ENCODE measurements at regions not wholly inside any gene's neighbourhood (a gene's known extent, or its start where the extent isn't known, plus 50 kb on each side); places are given as distances from the start of the nearest gene placed in this dataset.

- ATAC-seq (replicated peaks in 1 of 2) (no peak), DNase-seq (no peak)
- H3K4me1 Mint-ChIP-seq (ENCODE audit: low read depth), result no peaks in the 10 kb centered on the region
- H3K36me3 Mint-ChIP-seq (ENCODE audit: insufficient read depth in 2 of 2), result no peaks in the 10 kb centered on the region
- no peak overlapping the region for H3K4me3 Mint-ChIP-seq
- no peak overlapping the region for H3K27ac Mint-ChIP-seq
- no peaks in the 10 kb centered on the region for H3K27me3 Mint-ChIP-seq (ENCODE audit: low read depth)
- H3K9me3 Mint-ChIP-seq, result peaks cover 0 to 2% of the 10 kb centered on the region in 2 donors
Measured at GRCh38 chr3:182261041-182261440, 532.3 kb upstream of the ATP11B start.

GRCh38 chr3:182268711-182269110 is 524.6 kb upstream of the ATP11B start:
- H3K36me3 Mint-ChIP-seq (ENCODE audit: insufficient read depth in 2 of 2), result no peaks in the 10 kb centered on the region
- H3K27ac Mint-ChIP-seq, result no peak overlapping the region
- no peaks in the 10 kb centered on the region for H3K27me3 Mint-ChIP-seq (ENCODE audit: low read depth)
- H3K4me1 Mint-ChIP-seq (ENCODE audit: low read depth), result no peaks in the 10 kb centered on the region
- no peak for ATAC-seq (replicated peaks in 1 of 2)
- H3K9me3 Mint-ChIP-seq, result peaks cover 0 to 2% of the 10 kb centered on the region in 2 donors
- no peak overlapping the region for H3K4me3 Mint-ChIP-seq
- DNase-seq, result no peak

GRCh38 chr3:182276512-182276911 is 516.8 kb upstream of the ATP11B start:
- DNase-seq (no peak), ATAC-seq (replicated peaks in 1 of 2) (no peak)
- Mint-ChIP-seq H3K4me3 (no peak overlapping the region), H3K4me1 (ENCODE audit: low read depth) (no peaks in the 10 kb centered on the region), H3K27me3 (ENCODE audit: low read depth) (no peaks in the 10 kb centered on the region), H3K27ac (no peak overlapping the region), H3K9me3 (no peaks in the 10 kb centered on the region), H3K36me3 (ENCODE audit: insufficient read depth in 2 of 2) (no peaks in the 10 kb centered on the region)

- Mint-ChIP-seq H3K4me1 (ENCODE audit: low read depth) (no peaks in the 10 kb centered on the region), H3K27ac (no peak overlapping the region), H3K9me3 (no peaks in the 10 kb centered on the region), H3K4me3 (no peak overlapping the region), H3K27me3 (ENCODE audit: low read depth) (no peaks in the 10 kb centered on the region), H3K36me3 (ENCODE audit: insufficient read depth in 2 of 2) (no peaks in the 10 kb centered on the region)
- DNase-seq (no peak), ATAC-seq (replicated peaks in 1 of 2) (no peak)
Measured at GRCh38 chr3:182284793-182285192, 508.5 kb upstream of the ATP11B start.

- Mint-ChIP-seq H3K36me3 (ENCODE audit: insufficient read depth in 2 of 2) (no peaks in the 10 kb centered on the region), H3K27me3 (ENCODE audit: low read depth) (no peaks in the 10 kb centered on the region), H3K4me3 (no peak overlapping the region), H3K9me3 (peaks cover 0 to 2% of the 10 kb centered on the region in 2 donors), H3K4me1 (ENCODE audit: low read depth) (no peaks in the 10 kb centered on the region), H3K27ac (no peak overlapping the region)
- DNase-seq (no peak), ATAC-seq (replicated peaks in 1 of 2) (no peak)
Measured at GRCh38 chr3:182292591-182292990, 500.7 kb upstream of the ATP11B start.

GRCh38 chr3:182294256-182294655 is 499.0 kb upstream of the ATP11B start:
- ATAC-seq (replicated peaks in 1 of 2) (no peak), DNase-seq (no peak)
- Mint-ChIP-seq H3K9me3 (peaks cover 0 to 2% of the 10 kb centered on the region in 2 donors), H3K27ac (no peak overlapping the region), H3K27me3 (ENCODE audit: low read depth) (no peaks in the 10 kb centered on the region), H3K4me3 (no peak overlapping the region), H3K36me3 (ENCODE audit: insufficient read depth in 2 of 2) (no peaks in the 10 kb centered on the region), H3K4me1 (ENCODE audit: low read depth) (no peaks in the 10 kb centered on the region)

- Mint-ChIP-seq H3K9me3 (peaks cover 0 to 2% of the 10 kb centered on the region in 2 donors), H3K27ac (no peak overlapping the region), H3K4me1 (ENCODE audit: low read depth) (no peaks in the 10 kb centered on the region), H3K27me3 (ENCODE audit: low read depth) (no peaks in the 10 kb centered on the region), H3K36me3 (ENCODE audit: insufficient read depth in 2 of 2) (no peaks in the 10 kb centered on the region), H3K4me3 (no peak overlapping the region)
- DNase-seq, result no peak
- ATAC-seq (replicated peaks in 1 of 2), result no peak
Measured at GRCh38 chr3:182294696-182295095, 498.6 kb upstream of the ATP11B start.

- Mint-ChIP-seq H3K4me1 (ENCODE audit: low read depth) (no peaks in the 10 kb centered on the region), H3K4me3 (no peak overlapping the region), H3K36me3 (ENCODE audit: insufficient read depth in 2 of 2) (no peaks in the 10 kb centered on the region), H3K27me3 (ENCODE audit: low read depth) (no peaks in the 10 kb centered on the region), H3K27ac (no peak overlapping the region), H3K9me3 (no peaks in the 10 kb centered on the region)
- ATAC-seq (replicated peaks in 1 of 2), result no peak
- no peak for DNase-seq
Measured at GRCh38 chr3:182300266-182300665, 493.0 kb upstream of the ATP11B start.

GRCh38 chr3:182303169-182303568 is 490.1 kb upstream of the ATP11B start:
- no peaks in the 10 kb centered on the region for H3K4me1 Mint-ChIP-seq (ENCODE audit: low read depth)
- DNase-seq (no peak), ATAC-seq (replicated peaks in 1 of 2) (no peak)
- no peaks in the 10 kb centered on the region for H3K9me3 Mint-ChIP-seq
- no peak overlapping the region for H3K4me3 Mint-ChIP-seq
- no peak overlapping the region for H3K27ac Mint-ChIP-seq
- H3K27me3 Mint-ChIP-seq (ENCODE audit: low read depth), result no peaks in the 10 kb centered on the region
- no peaks in the 10 kb centered on the region for H3K36me3 Mint-ChIP-seq (ENCODE audit: insufficient read depth in 2 of 2)

- Mint-ChIP-seq H3K27ac (no peak overlapping the region), H3K4me3 (no peak overlapping the region), H3K36me3 (ENCODE audit: insufficient read depth in 2 of 2) (no peaks in the 10 kb centered on the region), H3K4me1 (ENCODE audit: low read depth) (no peaks in the 10 kb centered on the region), H3K27me3 (ENCODE audit: low read depth) (no peaks in the 10 kb centered on the region), H3K9me3 (no peaks in the 10 kb centered on the region)
- ATAC-seq (replicated peaks in 1 of 2) (no peak), DNase-seq (no peak)
Measured at GRCh38 chr3:182305881-182306665, 487.2 kb upstream of the ATP11B start.

- no peaks in the 10 kb centered on the region for H3K36me3 Mint-ChIP-seq (ENCODE audit: insufficient read depth in 2 of 2)
- H3K27ac Mint-ChIP-seq, result no peak overlapping the region
- ATAC-seq (replicated peaks in 1 of 2) (no peak), DNase-seq (no peak)
- no peaks in the 10 kb centered on the region for H3K4me1 Mint-ChIP-seq (ENCODE audit: low read depth)
- H3K27me3 Mint-ChIP-seq (ENCODE audit: low read depth), result no peaks in the 10 kb centered on the region
- H3K9me3 Mint-ChIP-seq, result peaks cover 4 to 7% of the 10 kb centered on the region in 2 donors
- no peak overlapping the region for H3K4me3 Mint-ChIP-seq
Measured at GRCh38 chr3:182308328-182308727, 485.0 kb upstream of the ATP11B start.

GRCh38 chr3:182309120-182309519 is 484.2 kb upstream of the ATP11B start:
- ATAC-seq (replicated peaks in 1 of 2), result no peak
- Mint-ChIP-seq H3K27me3 (ENCODE audit: low read depth) (no peaks in the 10 kb centered on the region), H3K4me3 (no peak overlapping the region), H3K27ac (no peak overlapping the region), H3K36me3 (ENCODE audit: insufficient read depth in 2 of 2) (no peaks in the 10 kb centered on the region), H3K4me1 (ENCODE audit: low read depth) (no peaks in the 10 kb centered on the region), H3K9me3 (peaks cover 5 to 9% of the 10 kb centered on the region in 2 donors)
- DNase-seq, result no peak

- Mint-ChIP-seq H3K4me3 (no peak overlapping the region), H3K4me1 (ENCODE audit: low read depth) (no peaks in the 10 kb centered on the region), H3K36me3 (ENCODE audit: insufficient read depth in 2 of 2) (no peaks in the 10 kb centered on the region), H3K27ac (no peak overlapping the region), H3K27me3 (ENCODE audit: low read depth) (no peaks in the 10 kb centered on the region), H3K9me3 (peaks cover 14 to 15% of the 10 kb centered on the region in 2 donors)
- no peak for ATAC-seq (replicated peaks in 1 of 2)
- DNase-seq, result no peak
Measured at GRCh38 chr3:182315313-182315712, 478.0 kb upstream of the ATP11B start.

GRCh38 chr3:182323126-182323700 is 470.1 kb upstream of the ATP11B start:
- ATAC-seq (replicated peaks in 1 of 2), result no peak
- no peak overlapping the region for H3K4me3 Mint-ChIP-seq
- DNase-seq, result no peak
- H3K9me3 Mint-ChIP-seq, result peaks cover 6 to 8% of the 10 kb centered on the region in 2 donors
- H3K27ac Mint-ChIP-seq, result no peak overlapping the region
- no peaks in the 10 kb centered on the region for H3K4me1 Mint-ChIP-seq (ENCODE audit: low read depth)
- H3K27me3 Mint-ChIP-seq (ENCODE audit: low read depth), result no peaks in the 10 kb centered on the region
- H3K36me3 Mint-ChIP-seq (ENCODE audit: insufficient read depth in 2 of 2), result no peaks in the 10 kb centered on the region
